ENCODE measurements at regions not wholly inside any gene's neighbourhood (a gene's known extent, or its start where the extent isn't known, plus 50 kb on each side); places are given as distances from the start of the nearest gene placed in this dataset.

- H3K4me3 ChIP-seq (ENCODE audit: low read depth, low read length, poor library complexity, severe bottlenecking): no peak overlapping the region
- TF ChIP-seq EZH2 (IDR thresholded peaks at IDR 0.05; ENCODE audit: borderline replicate concordance, low read depth, low read length, poor library complexity, severe bottlenecking) (no peak), CTCF (conservative IDR thresholded peaks at IDR 0.05; ENCODE audit: low read depth, low read length) (no peak)
- no TSS peak for BruUV-seq (replicated peaks)
- no peaks in the 10 kb centered on the region for H3K4me1 ChIP-seq (ENCODE audit: insufficient read depth, low read length, poor library complexity, severe bottlenecking)
- ChIA-PET POLR2A (ENCODE audit: low non-redundant PET) (no interaction called here), CTCF (no interaction called here)
- H3K36me3 ChIP-seq (ENCODE audit: insufficient read depth, low read length, poor library complexity, severe bottlenecking): no peaks in the 10 kb centered on the region
- H3K27ac ChIP-seq (ENCODE audit: low read depth, low read length, poor library complexity, severe bottlenecking): no peak overlapping the region
- no peaks in the 10 kb centered on the region for H3K9me3 ChIP-seq (ENCODE audit: low read depth, low read length, poor library complexity, severe bottlenecking)
- intact Hi-C loops (cut with micrococcal nuclease; ENCODE audit: unreplicated experiment): no loop called here
- DNase-seq (ENCODE audit: low spot score): no peak
- H3K27me3 ChIP-seq (replicated peaks; ENCODE audit: insufficient read depth, low read depth, low read length, poor library complexity): no peaks in the 10 kb centered on the region
Measured at GRCh38 chr15:45970542-45970941, 335.7 kb downstream of the SQOR start.

- Histone ChIP-seq H3K4me3 (ENCODE audit: low read depth, low read length, poor library complexity, severe bottlenecking) (no peak overlapping the region), H3K36me3 (ENCODE audit: insufficient read depth, low read length, poor library complexity, severe bottlenecking) (no peaks in the 10 kb centered on the region), H3K4me1 (ENCODE audit: insufficient read depth, low read length, poor library complexity, severe bottlenecking) (no peaks in the 10 kb centered on the region), H3K27me3 (replicated peaks; ENCODE audit: insufficient read depth, low read depth, low read length, poor library complexity) (no peaks in the 10 kb centered on the region), H3K9me3 (ENCODE audit: low read depth, low read length, poor library complexity, severe bottlenecking) (no peaks in the 10 kb centered on the region), H3K27ac (ENCODE audit: low read depth, low read length, poor library complexity, severe bottlenecking) (no peak overlapping the region)
- DNase-seq (ENCODE audit: low spot score): no peak
- ChIA-PET POLR2A (ENCODE audit: low non-redundant PET) (no interaction called here), CTCF (no interaction called here)
- TF ChIP-seq CTCF (conservative IDR thresholded peaks at IDR 0.05; ENCODE audit: low read depth, low read length) (no peak), EZH2 (IDR thresholded peaks at IDR 0.05; ENCODE audit: borderline replicate concordance, low read depth, low read length, poor library complexity, severe bottlenecking) (no peak)
- BruUV-seq (replicated peaks): no TSS peak
- intact Hi-C loops (cut with micrococcal nuclease; ENCODE audit: unreplicated experiment): no loop called here
Measured at GRCh38 chr15:45980366-45980765, 345.5 kb downstream of the SQOR start.

GRCh38 chr15:45981625-45982024 is 346.8 kb downstream of the SQOR start:
- H3K9me3 ChIP-seq (ENCODE audit: low read depth, low read length, poor library complexity, severe bottlenecking): no peaks in the 10 kb centered on the region
- no peaks in the 10 kb centered on the region for H3K36me3 ChIP-seq (ENCODE audit: insufficient read depth, low read length, poor library complexity, severe bottlenecking)
- no peaks in the 10 kb centered on the region for H3K27me3 ChIP-seq (replicated peaks; ENCODE audit: insufficient read depth, low read depth, low read length, poor library complexity)
- H3K4me3 ChIP-seq (ENCODE audit: low read depth, low read length, poor library complexity, severe bottlenecking): no peak overlapping the region
- no peaks in the 10 kb centered on the region for H3K4me1 ChIP-seq (ENCODE audit: insufficient read depth, low read length, poor library complexity, severe bottlenecking)
- ChIA-PET CTCF (no interaction called here), POLR2A (ENCODE audit: low non-redundant PET) (no interaction called here)
- no peak for DNase-seq (ENCODE audit: low spot score)
- TF ChIP-seq EZH2 (IDR thresholded peaks at IDR 0.05; ENCODE audit: borderline replicate concordance, low read depth, low read length, poor library complexity, severe bottlenecking) (no peak), CTCF (conservative IDR thresholded peaks at IDR 0.05; ENCODE audit: low read depth, low read length) (no peak)
- intact Hi-C loops (cut with micrococcal nuclease; ENCODE audit: unreplicated experiment): no loop called here
- no TSS peak for BruUV-seq (replicated peaks)
- H3K27ac ChIP-seq (ENCODE audit: low read depth, low read length, poor library complexity, severe bottlenecking): no peak overlapping the region
